ENCODE measurements at regions not wholly inside any gene's neighbourhood (a gene's known extent, or its start where the extent isn't known, plus 50 kb on each side); places are given as distances from the start of the nearest gene placed in this dataset.

DNA sequence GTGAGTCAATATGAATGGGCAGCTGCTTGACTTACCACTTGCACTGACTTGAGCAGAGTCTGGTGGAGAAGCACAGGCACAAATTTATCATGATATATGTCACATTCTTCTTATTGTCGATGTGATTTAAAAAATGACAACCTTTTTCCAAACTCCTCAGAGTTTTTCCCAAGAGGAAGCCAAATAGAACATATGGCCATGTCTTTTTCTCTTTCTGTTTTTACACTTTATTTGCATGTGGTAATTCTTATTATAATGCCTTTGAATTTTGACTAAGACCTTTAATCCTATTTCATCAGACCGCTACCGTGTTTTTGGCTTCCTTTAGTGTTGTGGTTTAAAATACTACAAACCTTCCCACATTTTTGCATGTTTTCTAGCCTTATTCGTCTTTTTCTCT is 666.2 kb downstream of the PDCD6IP start:
- no TSS peak for BruUV-seq (replicated peaks)
- intact Hi-C loops (cut with micrococcal nuclease): no loop called here
- Mint-ChIP-seq H3K9me3 (ENCODE audit: unreplicated experiment) (peaks cover 9% of the 10 kb centered on the region), H3K4me1 (ENCODE audit: insufficient read depth, unreplicated experiment) (no peaks in the 10 kb centered on the region), H3K27ac (ENCODE audit: low read depth, unreplicated experiment) (no peak overlapping the region), H3K36me3 (ENCODE audit: insufficient read depth, unreplicated experiment) (no peaks in the 10 kb centered on the region), H3K4me3 (ENCODE audit: unreplicated experiment) (no peak overlapping the region), H3K27me3 (ENCODE audit: insufficient read depth, unreplicated experiment) (no peaks in the 10 kb centered on the region)
- TF ChIP-seq, protein P1, sequence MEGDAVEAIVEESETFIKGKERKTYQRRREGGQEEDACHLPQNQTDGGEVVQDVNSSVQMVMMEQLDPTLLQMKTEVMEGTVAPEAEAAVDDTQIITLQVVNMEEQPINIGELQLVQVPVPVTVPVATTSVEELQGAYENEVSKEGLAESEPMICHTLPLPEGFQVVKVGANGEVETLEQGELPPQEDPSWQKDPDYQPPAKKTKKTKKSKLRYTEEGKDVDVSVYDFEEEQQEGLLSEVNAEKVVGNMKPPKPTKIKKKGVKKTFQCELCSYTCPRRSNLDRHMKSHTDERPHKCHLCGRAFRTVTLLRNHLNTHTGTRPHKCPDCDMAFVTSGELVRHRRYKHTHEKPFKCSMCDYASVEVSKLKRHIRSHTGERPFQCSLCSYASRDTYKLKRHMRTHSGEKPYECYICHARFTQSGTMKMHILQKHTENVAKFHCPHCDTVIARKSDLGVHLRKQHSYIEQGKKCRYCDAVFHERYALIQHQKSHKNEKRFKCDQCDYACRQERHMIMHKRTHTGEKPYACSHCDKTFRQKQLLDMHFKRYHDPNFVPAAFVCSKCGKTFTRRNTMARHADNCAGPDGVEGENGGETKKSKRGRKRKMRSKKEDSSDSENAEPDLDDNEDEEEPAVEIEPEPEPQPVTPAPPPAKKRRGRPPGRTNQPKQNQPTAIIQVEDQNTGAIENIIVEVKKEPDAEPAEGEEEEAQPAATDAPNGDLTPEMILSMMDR (IDR thresholded peaks at IDR 0.05; ENCODE audit: unreplicated experiment): no peak
- no peak for DNase-seq (ENCODE audit: unreplicated experiment)
- POLR2A ChIA-PET: no interaction called here
- CTCF ChIA-PET: no interaction called here

DNA sequence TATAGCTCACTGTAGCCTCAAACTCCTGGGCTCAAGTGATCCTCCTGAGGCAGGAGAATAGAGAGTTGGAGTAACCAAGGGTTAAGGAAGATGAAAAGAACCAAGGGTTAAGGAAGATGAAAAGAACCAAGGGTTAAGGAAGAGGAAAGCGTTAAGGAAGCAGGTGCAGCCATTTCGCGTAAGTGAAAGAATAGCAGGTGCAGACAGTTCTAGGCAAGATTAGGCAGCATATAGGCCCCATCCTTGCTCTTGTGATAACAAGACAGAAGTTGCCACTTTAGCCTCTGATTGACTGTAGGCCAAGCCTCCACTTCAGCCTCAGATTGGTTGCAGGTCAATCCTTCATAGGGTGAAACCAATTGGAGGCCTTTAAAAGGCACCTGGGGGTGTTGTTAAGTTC is 677.4 kb downstream of the PDCD6IP start:
- no peaks in the 10 kb centered on the region for H3K36me3 Mint-ChIP-seq (ENCODE audit: insufficient read depth, unreplicated experiment)
- peaks cover 8% of the 10 kb centered on the region for H3K9me3 Mint-ChIP-seq (ENCODE audit: unreplicated experiment)
- TF ChIP-seq, protein P1 (IDR thresholded peaks at IDR 0.05; ENCODE audit: unreplicated experiment): no peak
- BruUV-seq (replicated peaks): no TSS peak
- H3K4me3 Mint-ChIP-seq (ENCODE audit: unreplicated experiment): no peak overlapping the region
- no peaks in the 10 kb centered on the region for H3K27me3 Mint-ChIP-seq (ENCODE audit: insufficient read depth, unreplicated experiment)
- DNase-seq (ENCODE audit: unreplicated experiment): no peak
- ChIA-PET POLR2A (no interaction called here), CTCF (interaction anchor here (0.6 kb wide), 1 partner anchor 239 kb away, joined by 3 read pairs; no protein-coding TSS in a partner anchor)
- no peaks in the 10 kb centered on the region for H3K4me1 Mint-ChIP-seq (ENCODE audit: insufficient read depth, unreplicated experiment)
- H3K27ac Mint-ChIP-seq (ENCODE audit: low read depth, unreplicated experiment): no peak overlapping the region
- intact Hi-C loops (cut with micrococcal nuclease): no loop called here

DNA sequence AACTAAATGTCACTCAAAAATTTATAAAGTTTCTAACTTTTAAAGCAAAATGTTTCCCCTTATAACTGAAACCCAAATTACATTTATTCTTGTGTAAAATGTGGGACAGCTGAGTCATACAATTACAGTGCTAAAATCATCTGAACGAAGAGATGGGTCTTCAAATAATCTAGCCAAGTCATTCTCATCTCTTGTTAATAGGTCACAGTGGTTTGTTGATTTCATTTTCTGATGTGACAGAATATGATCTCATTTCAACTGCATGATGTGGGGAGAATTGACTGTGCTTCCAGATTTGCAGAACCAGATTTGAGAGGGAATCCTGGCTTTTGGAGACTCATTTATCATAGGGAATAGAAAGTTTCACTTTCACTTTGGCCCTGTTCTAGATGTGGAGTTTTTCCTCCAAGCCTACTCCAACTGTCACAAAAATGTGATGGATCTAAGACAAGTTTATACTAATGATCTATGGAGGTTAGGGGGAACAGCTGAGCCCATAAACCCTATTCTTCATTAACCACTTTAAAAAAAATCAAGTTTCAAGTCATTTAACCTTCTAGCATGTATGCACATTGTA is 685.0 kb downstream of the PDCD6IP start:
- peaks cover 7% of the 10 kb centered on the region for H3K9me3 Mint-ChIP-seq (ENCODE audit: unreplicated experiment)
- no peaks in the 10 kb centered on the region for H3K27me3 Mint-ChIP-seq (ENCODE audit: insufficient read depth, unreplicated experiment)
- ChIA-PET CTCF (no interaction called here), POLR2A (no interaction called here)
- H3K4me3 Mint-ChIP-seq (ENCODE audit: unreplicated experiment): peak overlapping the region; percentile 69
- intact Hi-C loops (cut with micrococcal nuclease): no loop called here
- TF ChIP-seq, protein P1 (IDR thresholded peaks at IDR 0.05; ENCODE audit: unreplicated experiment): no peak
- H3K4me1 Mint-ChIP-seq (ENCODE audit: insufficient read depth, unreplicated experiment): peaks cover 6% of the 10 kb centered on the region
- H3K36me3 Mint-ChIP-seq (ENCODE audit: insufficient read depth, unreplicated experiment): peaks cover 4% of the 10 kb centered on the region
- peak overlapping the region; percentile 58 for H3K27ac Mint-ChIP-seq (ENCODE audit: low read depth, unreplicated experiment)
- no TSS peak for BruUV-seq (replicated peaks)
- peak; percentile 9 for DNase-seq (ENCODE audit: unreplicated experiment)

DNA sequence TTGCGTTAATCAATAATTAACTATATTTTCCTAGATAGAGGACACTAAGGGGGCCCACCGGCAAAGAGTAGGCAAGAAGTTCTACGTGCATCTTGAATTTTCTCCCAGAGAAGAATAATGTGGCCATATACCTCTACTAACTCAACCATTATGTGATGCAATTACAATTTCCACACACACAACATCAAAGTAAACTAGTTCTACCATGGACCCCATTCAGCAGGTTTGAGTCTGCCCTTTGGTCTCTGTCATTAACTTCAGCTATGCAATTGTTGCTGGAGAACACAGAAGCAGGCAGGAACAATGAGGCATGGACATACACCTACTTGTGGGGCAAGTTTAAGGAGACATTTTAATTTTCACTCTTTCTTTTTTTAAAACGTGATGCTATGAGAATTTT is 705.9 kb downstream of the PDCD6IP start:
- H3K27me3 Mint-ChIP-seq (ENCODE audit: insufficient read depth, unreplicated experiment): peaks cover 5% of the 10 kb centered on the region
- no peak for DNase-seq (ENCODE audit: unreplicated experiment)
- no TSS peak for BruUV-seq (replicated peaks)
- H3K9me3 Mint-ChIP-seq (ENCODE audit: unreplicated experiment): no peaks in the 10 kb centered on the region
- intact Hi-C loops (cut with micrococcal nuclease): no loop called here
- ChIA-PET POLR2A (no interaction called here), CTCF (no interaction called here)
- TF ChIP-seq, protein P1 (IDR thresholded peaks at IDR 0.05; ENCODE audit: unreplicated experiment): no peak
- H3K27ac Mint-ChIP-seq (ENCODE audit: low read depth, unreplicated experiment): no peak overlapping the region
- no peak overlapping the region for H3K4me3 Mint-ChIP-seq (ENCODE audit: unreplicated experiment)
- no peaks in the 10 kb centered on the region for H3K4me1 Mint-ChIP-seq (ENCODE audit: insufficient read depth, unreplicated experiment)
- no peaks in the 10 kb centered on the region for H3K36me3 Mint-ChIP-seq (ENCODE audit: insufficient read depth, unreplicated experiment)
